ENCODE measurements at regions not wholly inside any gene's neighbourhood (a gene's known extent, or its start where the extent isn't known, plus 50 kb on each side); places are given as distances from the start of the nearest gene placed in this dataset.

DNA sequence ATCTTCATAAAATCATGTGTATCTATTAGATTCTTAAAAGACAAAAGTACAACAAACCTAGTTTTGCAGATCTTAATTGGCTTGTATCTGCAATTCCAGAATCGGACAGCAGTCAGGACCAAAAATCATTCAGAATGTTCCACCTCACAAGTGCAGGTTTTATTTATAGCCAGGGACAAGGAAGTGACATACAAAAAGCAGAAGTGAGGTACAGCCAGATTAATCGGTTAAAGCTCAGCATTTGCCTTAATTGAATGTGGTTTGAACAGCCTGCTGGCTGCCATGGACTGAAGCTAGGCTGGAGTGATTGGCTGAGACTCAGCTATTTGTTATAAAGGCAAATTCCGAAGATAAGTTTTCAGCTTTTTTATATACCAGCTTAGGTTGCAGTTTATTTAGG is 932.6 kb downstream of the C4orf33 start:
- no peak for TF ChIP-seq RARB (CRISPR knock-in tag; IDR thresholded peaks at IDR 0.05)
- no peak for TF ChIP-seq ZFP3 (CRISPR knock-in tag; IDR thresholded peaks at IDR 0.05)
- TF ChIP-seq, protein P1, sequence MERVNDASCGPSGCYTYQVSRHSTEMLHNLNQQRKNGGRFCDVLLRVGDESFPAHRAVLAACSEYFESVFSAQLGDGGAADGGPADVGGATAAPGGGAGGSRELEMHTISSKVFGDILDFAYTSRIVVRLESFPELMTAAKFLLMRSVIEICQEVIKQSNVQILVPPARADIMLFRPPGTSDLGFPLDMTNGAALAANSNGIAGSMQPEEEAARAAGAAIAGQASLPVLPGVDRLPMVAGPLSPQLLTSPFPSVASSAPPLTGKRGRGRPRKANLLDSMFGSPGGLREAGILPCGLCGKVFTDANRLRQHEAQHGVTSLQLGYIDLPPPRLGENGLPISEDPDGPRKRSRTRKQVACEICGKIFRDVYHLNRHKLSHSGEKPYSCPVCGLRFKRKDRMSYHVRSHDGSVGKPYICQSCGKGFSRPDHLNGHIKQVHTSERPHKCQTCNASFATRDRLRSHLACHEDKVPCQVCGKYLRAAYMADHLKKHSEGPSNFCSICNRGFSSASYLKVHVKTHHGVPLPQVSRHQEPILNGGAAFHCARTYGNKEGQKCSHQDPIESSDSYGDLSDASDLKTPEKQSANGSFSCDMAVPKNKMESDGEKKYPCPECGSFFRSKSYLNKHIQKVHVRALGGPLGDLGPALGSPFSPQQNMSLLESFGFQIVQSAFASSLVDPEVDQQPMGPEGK (CRISPR knock-in tag; IDR thresholded peaks at IDR 0.05; ENCODE audit: borderline replicate concordance) = no peak
- TF ChIP-seq, protein P2, sequence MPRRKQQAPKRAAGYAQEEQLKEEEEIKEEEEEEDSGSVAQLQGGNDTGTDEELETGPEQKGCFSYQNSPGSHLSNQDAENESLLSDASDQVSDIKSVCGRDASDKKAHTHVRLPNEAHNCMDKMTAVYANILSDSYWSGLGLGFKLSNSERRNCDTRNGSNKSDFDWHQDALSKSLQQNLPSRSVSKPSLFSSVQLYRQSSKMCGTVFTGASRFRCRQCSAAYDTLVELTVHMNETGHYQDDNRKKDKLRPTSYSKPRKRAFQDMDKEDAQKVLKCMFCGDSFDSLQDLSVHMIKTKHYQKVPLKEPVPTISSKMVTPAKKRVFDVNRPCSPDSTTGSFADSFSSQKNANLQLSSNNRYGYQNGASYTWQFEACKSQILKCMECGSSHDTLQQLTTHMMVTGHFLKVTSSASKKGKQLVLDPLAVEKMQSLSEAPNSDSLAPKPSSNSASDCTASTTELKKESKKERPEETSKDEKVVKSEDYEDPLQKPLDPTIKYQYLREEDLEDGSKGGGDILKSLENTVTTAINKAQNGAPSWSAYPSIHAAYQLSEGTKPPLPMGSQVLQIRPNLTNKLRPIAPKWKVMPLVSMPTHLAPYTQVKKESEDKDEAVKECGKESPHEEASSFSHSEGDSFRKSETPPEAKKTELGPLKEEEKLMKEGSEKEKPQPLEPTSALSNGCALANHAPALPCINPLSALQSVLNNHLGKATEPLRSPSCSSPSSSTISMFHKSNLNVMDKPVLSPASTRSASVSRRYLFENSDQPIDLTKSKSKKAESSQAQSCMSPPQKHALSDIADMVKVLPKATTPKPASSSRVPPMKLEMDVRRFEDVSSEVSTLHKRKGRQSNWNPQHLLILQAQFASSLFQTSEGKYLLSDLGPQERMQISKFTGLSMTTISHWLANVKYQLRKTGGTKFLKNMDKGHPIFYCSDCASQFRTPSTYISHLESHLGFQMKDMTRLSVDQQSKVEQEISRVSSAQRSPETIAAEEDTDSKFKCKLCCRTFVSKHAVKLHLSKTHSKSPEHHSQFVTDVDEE (CRISPR knock-in tag; IDR thresholded peaks at IDR 0.05) = no peak
- no peak for TF ChIP-seq PPARA (CRISPR knock-in tag; IDR thresholded peaks at IDR 0.05; ENCODE audit: borderline replicate concordance)
- no peak for TF ChIP-seq GLIS3 (CRISPR knock-in tag; IDR thresholded peaks at IDR 0.05)
- TF ChIP-seq ZC3H10 (CRISPR knock-in tag; IDR thresholded peaks at IDR 0.05) = no peak
- no peak for TF ChIP-seq ARNTL (CRISPR knock-in tag; IDR thresholded peaks at IDR 0.05; ENCODE audit: borderline replicate concordance, low read depth)
- TF ChIP-seq ESRRG (CRISPR knock-in tag; IDR thresholded peaks at IDR 0.05) = no peak
- TF ChIP-seq, protein P3, sequence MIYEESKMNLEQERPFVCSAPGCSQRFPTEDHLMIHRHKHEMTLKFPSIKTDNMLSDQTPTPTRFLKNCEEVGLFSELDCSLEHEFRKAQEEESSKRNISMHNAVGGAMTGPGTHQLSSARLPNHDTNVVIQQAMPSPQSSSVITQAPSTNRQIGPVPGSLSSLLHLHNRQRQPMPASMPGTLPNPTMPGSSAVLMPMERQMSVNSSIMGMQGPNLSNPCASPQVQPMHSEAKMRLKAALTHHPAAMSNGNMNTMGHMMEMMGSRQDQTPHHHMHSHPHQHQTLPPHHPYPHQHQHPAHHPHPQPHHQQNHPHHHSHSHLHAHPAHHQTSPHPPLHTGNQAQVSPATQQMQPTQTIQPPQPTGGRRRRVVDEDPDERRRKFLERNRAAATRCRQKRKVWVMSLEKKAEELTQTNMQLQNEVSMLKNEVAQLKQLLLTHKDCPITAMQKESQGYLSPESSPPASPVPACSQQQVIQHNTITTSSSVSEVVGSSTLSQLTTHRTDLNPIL (CRISPR knock-in tag; IDR thresholded peaks at IDR 0.05; ENCODE audit: low read depth) = no peak
- TF ChIP-seq, protein P4, sequence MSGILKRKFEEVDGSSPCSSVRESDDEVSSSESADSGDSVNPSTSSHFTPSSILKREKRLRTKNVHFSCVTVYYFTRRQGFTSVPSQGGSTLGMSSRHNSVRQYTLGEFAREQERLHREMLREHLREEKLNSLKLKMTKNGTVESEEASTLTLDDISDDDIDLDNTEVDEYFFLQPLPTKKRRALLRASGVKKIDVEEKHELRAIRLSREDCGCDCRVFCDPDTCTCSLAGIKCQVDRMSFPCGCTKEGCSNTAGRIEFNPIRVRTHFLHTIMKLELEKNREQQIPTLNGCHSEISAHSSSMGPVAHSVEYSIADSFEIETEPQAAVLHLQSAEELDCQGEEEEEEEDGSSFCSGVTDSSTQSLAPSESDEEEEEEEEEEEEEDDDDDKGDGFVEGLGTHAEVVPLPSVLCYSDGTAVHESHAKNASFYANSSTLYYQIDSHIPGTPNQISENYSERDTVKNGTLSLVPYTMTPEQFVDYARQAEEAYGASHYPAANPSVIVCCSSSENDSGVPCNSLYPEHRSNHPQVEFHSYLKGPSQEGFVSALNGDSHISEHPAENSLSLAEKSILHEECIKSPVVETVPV (CRISPR knock-in tag; IDR thresholded peaks at IDR 0.05) = no peak
- TF ChIP-seq SNAI2 (CRISPR knock-in tag; IDR thresholded peaks at IDR 0.05) = no peak
- TF ChIP-seq OSR1 (CRISPR knock-in tag; IDR thresholded peaks at IDR 0.05) = no peak
- TF ChIP-seq CSDC2 (CRISPR knock-in tag; IDR thresholded peaks at IDR 0.05) = no peak
